Brain pericyte (primary cell): ENCODE measurements at regions not wholly inside any gene's neighbourhood (a gene's known extent, or its start where the extent isn't known, plus 50 kb on each side); places are given as distances from the start of the nearest gene placed in this dataset.

ENCODE experiments used
- DNase-seq: peaks from one replicate; pipeline ENCODE4 v3.0.0-alpha.2; 2012; ENCODE audit warnings: low read depth, low spot score

- no peak for DNase-seq
Observed at GRCh38 chr5:110031402-110032140, 341.8 kb downstream of the MAN2A1 start.

- no peak for DNase-seq
Observed at GRCh38 chr5:110032376-110032775, 342.6 kb downstream of the MAN2A1 start.

- DNase-seq: no peak
Observed at GRCh38 chr5:110034056-110034600, 344.4 kb downstream of the MAN2A1 start.

- no peak for DNase-seq
Observed at GRCh38 chr5:110038297-110038997, 348.7 kb downstream of the MAN2A1 start.

- DNase-seq: no peak
Observed at GRCh38 chr5:110040178-110040577, 350.5 kb downstream of the MAN2A1 start.

GRCh38 chr5:110043025-110043424 lies 353.3 kb downstream of the MAN2A1 start:
- no peak for DNase-seq

GRCh38 chr5:110045158-110045557 lies 355.4 kb downstream of the MAN2A1 start:
- no peak for DNase-seq

GRCh38 chr5:110048491-110048890 lies 358.8 kb downstream of the MAN2A1 start:
- no peak for DNase-seq

GRCh38 chr5:110049816-110050215 lies 360.1 kb downstream of the MAN2A1 start:
- DNase-seq: no peak

GRCh38 chr5:110050640-110051345 lies 361.1 kb downstream of the MAN2A1 start:
- DNase-seq: no peak

GRCh38 chr5:110053205-110053604 lies 363.5 kb downstream of the MAN2A1 start:
- no peak for DNase-seq

- DNase-seq: no peak
Observed at GRCh38 chr5:110053824-110054223, 364.1 kb downstream of the MAN2A1 start.

- DNase-seq: peak; percentile 58
Observed at GRCh38 chr5:110054240-110054639, 364.5 kb downstream of the MAN2A1 start.

- DNase-seq: no peak
Observed at GRCh38 chr5:110055302-110055701, 365.6 kb downstream of the MAN2A1 start.

GRCh38 chr5:110056580-110057114 lies 366.9 kb downstream of the MAN2A1 start:
- DNase-seq: no peak

GRCh38 chr5:110058175-110058574 lies 368.4 kb downstream of the MAN2A1 start:
- DNase-seq: no peak

GRCh38 chr5:110062246-110062645 lies 372.5 kb downstream of the MAN2A1 start:
- no peak for DNase-seq

- no peak for DNase-seq
Observed at GRCh38 chr5:110063640-110064602, 374.2 kb downstream of the MAN2A1 start.

GRCh38 chr5:110064603-110065268 lies 375.0 kb downstream of the MAN2A1 start:
- no peak for DNase-seq

- DNase-seq: no peak
Observed at GRCh38 chr5:110070836-110071235, 381.1 kb downstream of the MAN2A1 start.
